OCI-LY7 (cell line): ENCODE measurements at regions not wholly inside any gene's neighbourhood (a gene's known extent, or its start where the extent isn't known, plus 50 kb on each side); places are given as distances from the start of the nearest gene placed in this dataset.

ENCODE experiments used
- BruUV-seq: library from RNA; stranded (reverse); fragments of 400-500 nt; replicated peaks from 2 replicates; lab custom pipeline; 2021; lab: Mats Ljungman, UMichigan
- CTCF ChIA-PET: fragments of 300-600 bp; sonication (Branson Sonifier 250); formaldehyde crosslinking; loops from one replicate; lab custom pipeline; 2022; ENCODE audit warnings: antibody characterized with exemption; ENCODE audit not compliant: unreplicated experiment; lab: Charles Lee
- POLR2A ChIA-PET: fragments of 300-600 bp; sonication (Branson Sonifier 250); formaldehyde crosslinking; loops from one replicate; lab custom pipeline; 2022; ENCODE audit warnings: antibody characterized with exemption; lab: Charles Lee
- DNase-seq: peaks from one replicate; pipeline ENCODE4 v3.0.0-alpha.2; 2015; ENCODE audit warnings: low spot score
- H2AFZ ChIP-seq: fragments of 200-600 bp; sonication (generic), shearing (Covaris generic); 2 replicates; pipeline ENCODE4 v1.6.1; 2014; ENCODE audit warnings: mild to moderate bottlenecking, antibody characterized with exemption, low read length, moderate library complexity
- H3K27ac ChIP-seq: fragments of 200-600 bp; sonication (generic); 2 replicates; pipeline ENCODE4 v1.5.1; 2014; ENCODE audit warnings: mixed run types, low read depth, mild to moderate bottlenecking, moderate library complexity, low read length, inconsistent platforms; ENCODE audit not compliant: poor library complexity, severe bottlenecking
- H3K36me3 ChIP-seq: fragments of 200-600 bp; sonication (generic); 2 replicates; pipeline ENCODE4 v1.6.1; 2014; ENCODE audit warnings: mild to moderate bottlenecking, antibody characterized with exemption, low read length, moderate library complexity, mixed read lengths; ENCODE audit not compliant: insufficient read depth
- H3K4me1 ChIP-seq: fragments of 200-600 bp; sonication (generic); 2 replicates; pipeline ENCODE4 v1.5.1; 2014; ENCODE audit warnings: mild to moderate bottlenecking, low read length; ENCODE audit not compliant: insufficient read depth, poor library complexity, severe bottlenecking
- H3K4me2 ChIP-seq: fragments of 200-600 bp; sonication (generic); 2 replicates; pipeline ENCODE4 v1.6.1; 2014; ENCODE audit warnings: mild to moderate bottlenecking, low read length
- H3K4me3 ChIP-seq: fragments of 200-600 bp; sonication (generic); 2 replicates; pipeline ENCODE4 v1.5.1; 2014; ENCODE audit warnings: mild to moderate bottlenecking, low read depth, low read length; ENCODE audit not compliant: poor library complexity, severe bottlenecking
- H3K79me2 ChIP-seq: fragments of 200-600 bp; sonication (generic); 2 replicates; pipeline ENCODE4 v1.6.1; 2016; ENCODE audit warnings: low read depth, mild to moderate bottlenecking, low read length, moderate library complexity, mixed read lengths; ENCODE audit not compliant: insufficient read depth
- H3K9me2 ChIP-seq: fragments of 200-600 bp; sonication (generic); 2 replicates; pipeline ENCODE4 v1.6.1; 2016; ENCODE audit warnings: mild to moderate bottlenecking, low read length, mixed read lengths; ENCODE audit not compliant: insufficient read depth
- H3K9me3 ChIP-seq: fragments of 200-600 bp; sonication (generic); 2 replicates; pipeline ENCODE4 v1.6.1; 2014; ENCODE audit warnings: mild to moderate bottlenecking, mixed run types, low read length, mixed read lengths
- H4K20me1 ChIP-seq: fragments of 200-600 bp; sonication (generic); 2 replicates; pipeline ENCODE4 v1.6.1; 2014; ENCODE audit warnings: mild to moderate bottlenecking, antibody characterized with exemption, low read length, moderate library complexity, mixed read lengths; ENCODE audit not compliant: insufficient read depth
- CTCF ChIP-seq: fragments of 200-600 bp; sonication (generic); conservative IDR thresholded peaks from 2 replicates; pipeline ENCODE4 v1.5.1; 2014; ENCODE audit warnings: mild to moderate bottlenecking, antibody characterized with exemption, low read length, moderate library complexity, mixed read lengths
- EZH2phosphoT487 ChIP-seq: fragments of 200-600 bp; sonication (generic); IDR thresholded peaks from 2 replicates; pipeline ENCODE4 v1.6.1; 2018; ENCODE audit warnings: low read depth, borderline replicate concordance, mild to moderate bottlenecking, mixed run types, antibody characterized with exemption, low read length, moderate library complexity, mixed read lengths
- intact Hi-C: fragments of 100-400 bp; cut with micrococcal nuclease; formaldehyde crosslinking; loops from one replicate; pipeline ENCODE4 v1.10.0; 2022; ENCODE audit not compliant: unreplicated experiment

- no peaks in the 10 kb centered on the region for H3K9me2 ChIP-seq
- H3K79me2 ChIP-seq, result no peaks in the 10 kb centered on the region
- H3K36me3 ChIP-seq, result no peaks in the 10 kb centered on the region
- TF ChIP-seq CTCF, result no peak
- TF ChIP-seq EZH2phosphoT487, result no peak
- H3K4me2 ChIP-seq, result no peak overlapping the region
- ChIA-PET CTCF (no interaction called here), POLR2A (interaction anchor here (0.5 to 1.1 kb wide), 2 partner anchors 9 to 60 kb away, joined by 3 to 4 read pairs; no protein-coding TSS in a partner anchor)
- H3K4me3 ChIP-seq, result no peak overlapping the region
- H3K9me3 ChIP-seq, result no peaks in the 10 kb centered on the region
- no TSS peak for BruUV-seq
- H2AFZ ChIP-seq, result no peak overlapping the region
- DNase-seq, result no peak
- intact Hi-C loops, result no loop called here
- no peaks in the 10 kb centered on the region for H3K4me1 ChIP-seq
- H4K20me1 ChIP-seq, result no peaks in the 10 kb centered on the region
- H3K27ac ChIP-seq, result no peak overlapping the region
Observed at GRCh38 chr10:6643962-6644361, 63.9 kb upstream of the PRKCQ start.

GRCh38 chr10:6642876-6643275 is 62.8 kb upstream of the PRKCQ start:
- Histone ChIP-seq H2AFZ (no peak overlapping the region), H3K27ac (no peak overlapping the region), H3K79me2 (no peaks in the 10 kb centered on the region), H4K20me1 (no peaks in the 10 kb centered on the region), H3K9me2 (no peaks in the 10 kb centered on the region), H3K36me3 (no peaks in the 10 kb centered on the region), H3K4me3 (no peak overlapping the region), H3K4me1 (no peaks in the 10 kb centered on the region), H3K4me2 (no peak overlapping the region), H3K9me3 (no peaks in the 10 kb centered on the region)
- TF ChIP-seq CTCF (no peak), EZH2phosphoT487 (no peak)
- POLR2A ChIA-PET, result interaction anchor here (0.5 to 1.1 kb wide), 5 partner anchors 10 to 1044 kb away, joined by 3 to 5 read pairs (median 3); no protein-coding TSS in a partner anchor
- no TSS peak for BruUV-seq
- CTCF ChIA-PET, result interaction anchor here (0.6 kb wide), 1 partner anchor 168 kb away, joined by 3 read pairs; no protein-coding TSS in a partner anchor
- DNase-seq, result no peak
- intact Hi-C loops, result no loop called here

GRCh38 chr10:6640433-6641040 is 60.5 kb upstream of the PRKCQ start:
- DNase-seq, result no peak
- H3K4me1 ChIP-seq, result no peaks in the 10 kb centered on the region
- no peak overlapping the region for H2AFZ ChIP-seq
- CTCF ChIA-PET, result no interaction called here
- POLR2A ChIA-PET, result interaction anchor here (0.6 kb wide), 1 partner anchor 57 kb away, joined by 3 read pairs; no protein-coding TSS in a partner anchor
- intact Hi-C loops, result loop anchor here (1.0 kb wide), 1 partner anchor 14 kb away; no protein-coding TSS in a partner anchor
- H4K20me1 ChIP-seq, result no peaks in the 10 kb centered on the region
- no peaks in the 10 kb centered on the region for H3K9me2 ChIP-seq
- TF ChIP-seq EZH2phosphoT487 (no peak), CTCF (no peak)
- H3K79me2 ChIP-seq, result no peaks in the 10 kb centered on the region
- H3K4me2 ChIP-seq, result no peak overlapping the region
- H3K4me3 ChIP-seq, result no peak overlapping the region
- BruUV-seq, result no TSS peak
- no peak overlapping the region for H3K27ac ChIP-seq
- no peaks in the 10 kb centered on the region for H3K9me3 ChIP-seq
- no peaks in the 10 kb centered on the region for H3K36me3 ChIP-seq
